Natural killer cell (primary cell): ENCODE measurements at regions not wholly inside any gene's neighbourhood (a gene's known extent, or its start where the extent isn't known, plus 50 kb on each side); places are given as distances from the start of the nearest gene placed in this dataset.

Experiments used
- ATAC-seq, 3 donors: fragments of 150-1000 bp in 2 of 3; fragments of 200-7000 bp in 1 of 3; cut with Tn5 transposase; 1 replicate in 1 of 3; 2 replicates in 2 of 3; pipeline ENCODE4 v1.10.0; 2021; ENCODE audit warnings: mild to moderate bottlenecking in 2 of 3, moderate library complexity in 2 of 3
- DNase-seq, 2 donors: peaks; one replicate each; pipeline versions ENCODE4 v3.0.0 to v3.0.0-alpha.2; 2013 to 2021; ENCODE audit warnings: mixed read lengths in 1 of 2
- H3K27ac ChIP-seq: one replicate; pipeline ENCODE4 v1.5.1; 2013; ENCODE audit warnings: mild to moderate bottlenecking, low read length
- H3K27me3 ChIP-seq: one replicate; pipeline ENCODE4 v1.6.1; 2013; ENCODE audit warnings: low read length; ENCODE audit not compliant: control insufficient read depth, insufficient read depth
- H3K36me3 ChIP-seq: one replicate; pipeline ENCODE4 v1.6.1; 2013; ENCODE audit warnings: low read length; ENCODE audit not compliant: control insufficient read depth, insufficient read depth
- H3K4me1 ChIP-seq: one replicate; pipeline ENCODE4 v1.6.1; 2013; ENCODE audit warnings: low read length; ENCODE audit not compliant: control insufficient read depth, insufficient read depth
- H3K4me3 ChIP-seq: one replicate; pipeline ENCODE4 v1.5.1; 2013; ENCODE audit warnings: low read length
- H3K9me3 ChIP-seq: one replicate; pipeline ENCODE4 v1.6.1; 2013; ENCODE audit warnings: low read length; ENCODE audit not compliant: control insufficient read depth, insufficient read depth
- H3K27ac Mint-ChIP-seq, 2 donors: one replicate each; pipeline ENCODE4 v1.8.0; 2022; ENCODE audit warnings: mild to moderate bottlenecking in 2 of 2, mixed read lengths in 2 of 2, moderate library complexity in 1 of 2
- H3K27me3 Mint-ChIP-seq, 2 donors: one replicate each; pipeline ENCODE4 v1.8.0; 2022; ENCODE audit warnings: low read depth in 2 of 2, mixed read lengths in 2 of 2
- H3K36me3 Mint-ChIP-seq: one replicate; pipeline ENCODE4 v1.8.0; 2022; ENCODE audit warnings: mixed read lengths
- H3K4me1 Mint-ChIP-seq, 2 donors: one replicate each; pipeline ENCODE4 v1.8.0; 2022; ENCODE audit warnings: mixed read lengths in 2 of 2
- H3K4me3 Mint-ChIP-seq: one replicate; pipeline ENCODE4 v1.8.0; 2022; ENCODE audit warnings: mild to moderate bottlenecking, moderate library complexity, mixed read lengths
- H3K9me3 Mint-ChIP-seq, 2 donors: one replicate each; pipeline ENCODE4 v1.8.0; 2022; ENCODE audit warnings: mixed read lengths in 2 of 2
- CTCF ChIP-seq: fragments of 200-600 bp; IDR thresholded peaks from one replicate; pipeline ENCODE4 v1.8.0; 2022; ENCODE audit warnings: antibody characterized with exemption
- whole genome bisulfite sequencing: methylation state at CpG from one replicate; pipeline ENCODE4 v1.1.7; 2013; ENCODE audit warnings: missing lambda C conversion rate; ENCODE audit not compliant: insufficient coverage; 5-methylcytosine and 5-hydroxymethylcytosine counted together
- intact Hi-C: fragments of 100-400 bp; cut with micrococcal nuclease; formaldehyde crosslinking; loops from one replicate; pipeline ENCODE4 v1.14.2; 2022

GRCh38 chr10:80751940-80752339, 214.2 kb downstream of the SH2D4B start:
- ATAC-seq (no peak), DNase-seq (no peak)
- Mint-ChIP-seq H3K27me3 (peaks cover 3 to 12% of the 10 kb centered on the region in 2 donors), H3K4me3 (no peak overlapping the region), H3K36me3 (no peaks in the 10 kb centered on the region), H3K4me1 (no peaks in the 10 kb centered on the region), H3K27ac (no peak overlapping the region), H3K9me3 (no peaks in the 10 kb centered on the region)
- intact Hi-C loops: no loop called here
- 100% methylated on average over 1 of the region's 1 CpG for WGBS
- H3K4me1 ChIP-seq: no peaks in the 10 kb centered on the region
- H3K27ac ChIP-seq: no peak overlapping the region
- TF ChIP-seq CTCF: no peak
- no peaks in the 10 kb centered on the region for H3K36me3 ChIP-seq
- no peaks in the 10 kb centered on the region for H3K9me3 ChIP-seq
- no peak overlapping the region for H3K4me3 ChIP-seq
- H3K27me3 ChIP-seq: no peaks in the 10 kb centered on the region

GRCh38 chr10:80753612-80754011, 215.9 kb downstream of the SH2D4B start:
- Histone ChIP-seq H3K9me3 (no peaks in the 10 kb centered on the region), H3K4me1 (no peaks in the 10 kb centered on the region), H3K27me3 (no peaks in the 10 kb centered on the region), H3K27ac (no peak overlapping the region), H3K4me3 (no peak overlapping the region), H3K36me3 (no peaks in the 10 kb centered on the region)
- H3K4me1 Mint-ChIP-seq: no peaks in the 10 kb centered on the region
- H3K36me3 Mint-ChIP-seq: no peaks in the 10 kb centered on the region
- peaks cover 0 to 12% of the 10 kb centered on the region in 2 donors for H3K27me3 Mint-ChIP-seq
- ATAC-seq: no peak
- no peaks in the 10 kb centered on the region for H3K9me3 Mint-ChIP-seq
- intact Hi-C loops: no loop called here
- no peak overlapping the region for H3K4me3 Mint-ChIP-seq
- no peak for TF ChIP-seq CTCF
- WGBS: 20% methylated on average over 1 of the region's 1 CpG
- no peak for DNase-seq
- no peak overlapping the region for H3K27ac Mint-ChIP-seq

GRCh38 chr10:80755893-80756292, 218.2 kb downstream of the SH2D4B start:
- no peak for DNase-seq
- Mint-ChIP-seq H3K9me3 (no peaks in the 10 kb centered on the region), H3K27me3 (peaks cover 0 to 11% of the 10 kb centered on the region in 2 donors), H3K27ac (no peak overlapping the region), H3K4me3 (no peak overlapping the region), H3K36me3 (no peaks in the 10 kb centered on the region), H3K4me1 (no peaks in the 10 kb centered on the region)
- Histone ChIP-seq H3K36me3 (no peaks in the 10 kb centered on the region), H3K4me3 (no peak overlapping the region), H3K9me3 (no peaks in the 10 kb centered on the region), H3K27me3 (no peaks in the 10 kb centered on the region), H3K4me1 (no peaks in the 10 kb centered on the region), H3K27ac (no peak overlapping the region)
- WGBS: 78% methylated on average over 2 of the region's 2 CpGs
- no peak for ATAC-seq
- TF ChIP-seq CTCF: no peak
- intact Hi-C loops: no loop called here

- no peak overlapping the region for H3K4me3 Mint-ChIP-seq
- 95% methylated on average over 4 of the region's 5 CpGs for WGBS
- Histone ChIP-seq H3K4me1 (no peaks in the 10 kb centered on the region), H3K9me3 (no peaks in the 10 kb centered on the region), H3K27ac (no peak overlapping the region), H3K27me3 (no peaks in the 10 kb centered on the region), H3K36me3 (no peaks in the 10 kb centered on the region), H3K4me3 (no peak overlapping the region)
- no peak for TF ChIP-seq CTCF
- no peaks in the 10 kb centered on the region for H3K4me1 Mint-ChIP-seq
- ATAC-seq (no peak), DNase-seq (no peak)
- intact Hi-C loops: no loop called here
- H3K36me3 Mint-ChIP-seq: no peaks in the 10 kb centered on the region
- H3K9me3 Mint-ChIP-seq: no peaks in the 10 kb centered on the region
- peaks cover 0 to 5% of the 10 kb centered on the region in 2 donors for H3K27me3 Mint-ChIP-seq
- H3K27ac Mint-ChIP-seq: no peak overlapping the region
Measured at GRCh38 chr10:80759693-80760092, 222.0 kb downstream of the SH2D4B start.
